HUDEP-2 (cell line): ENCODE measurements at regions not wholly inside any gene's neighbourhood (a gene's known extent, or its start where the extent isn't known, plus 50 kb on each side); places are given as distances from the start of the nearest gene placed in this dataset.
A peak's percentile ranks its signal among the peaks of the same experiment; 100 is the strongest.
"Not testable (repeated sequence)": the region's sequence is repeated elsewhere in the genome, so short reads cannot be mapped to it uniquely, and the experiment has no call there.

Experiments used
- DNase-seq, 76 experiments: peaks; one replicate each; lab custom pipeline; 2025; ENCODE audit not compliant: unreplicated experiment in 76 of 76; lab: John Stamatoyannopoulos, UW

GRCh38 chr6:112626468-112627082, 279.4 kb downstream of the RFPL4B start:
- DNase-seq: peak in 28 of 76 experiments; percentile 6 to 61 (median 28)

- no peak for DNase-seq
Observed at GRCh38 chr6:112634376-112634775, 287.2 kb downstream of the RFPL4B start.

GRCh38 chr6:112636650-112637262, 289.6 kb downstream of the RFPL4B start:
- no peak for DNase-seq

- no peak for DNase-seq
Observed at GRCh38 chr6:112639391-112639831, 292.3 kb downstream of the RFPL4B start.

- DNase-seq: no peak
Observed at GRCh38 chr6:112640891-112641290, 293.8 kb downstream of the RFPL4B start.

- DNase-seq: no peak
Observed at GRCh38 chr6:112649853-112650252, 302.7 kb downstream of the RFPL4B start.

GRCh38 chr6:112651239-112651638, 304.1 kb downstream of the RFPL4B start:
- peak in 74 of 76 experiments; percentile 11 to 99 (median 85) for DNase-seq

- peak in 2 of 76 experiments; percentile 14 to 19 for DNase-seq
Observed at GRCh38 chr6:112659912-112660311, 312.8 kb downstream of the RFPL4B start.

GRCh38 chr6:112660626-112661025, 313.5 kb downstream of the RFPL4B start:
- DNase-seq: no peak

GRCh38 chr6:112663698-112664097, 316.6 kb downstream of the RFPL4B start:
- DNase-seq: no peak

GRCh38 chr6:112665114-112665513, 318.0 kb downstream of the RFPL4B start:
- no peak for DNase-seq

GRCh38 chr6:112665815-112666214, 318.7 kb downstream of the RFPL4B start:
- no peak for DNase-seq

- no peak for DNase-seq
Observed at GRCh38 chr6:112667427-112667826, 320.3 kb downstream of the RFPL4B start.

GRCh38 chr6:112680091-112680490, 333.0 kb downstream of the RFPL4B start:
- no peak for DNase-seq

GRCh38 chr6:112682071-112682470, 334.9 kb downstream of the RFPL4B start:
- no peak for DNase-seq

GRCh38 chr6:112683106-112683505, 336.0 kb downstream of the RFPL4B start:
- DNase-seq: no peak

GRCh38 chr6:112683926-112684325, 336.8 kb downstream of the RFPL4B start:
- DNase-seq: no peak

GRCh38 chr6:112685521-112686220, 338.5 kb downstream of the RFPL4B start:
- DNase-seq: not testable (repeated sequence)

GRCh38 chr6:112688487-112689165, 341.5 kb downstream of the RFPL4B start:
- not testable (repeated sequence) for DNase-seq

- not testable (repeated sequence) for DNase-seq
Observed at GRCh38 chr6:112689183-112689858, 342.2 kb downstream of the RFPL4B start.
